Suprapubic skin (tissue), 3 donors: ENCODE measurements at regions not wholly inside any gene's neighbourhood (a gene's known extent, or its start where the extent isn't known, plus 50 kb on each side); places are given as distances from the start of the nearest gene placed in this dataset.

Experiments used
- EP300 ChIP-seq: sonication (generic); formaldehyde crosslinking; IDR thresholded peaks from one replicate; pipeline ENCODE4 v1.6.1; 2017; ENCODE audit warnings: antibody characterized with exemption
- TF ChIP-seq, protein P1 (sequence below), 2 donors: fragments of 200-600 bp in 1 of 2; fragments of 450-650 bp in 1 of 2; sonication (generic) in 1 of 2; IDR thresholded peaks; one replicate each; pipeline ENCODE4 v1.5.1; 2016 to 2019; ENCODE audit warnings: antibody characterized with exemption in 2 of 2, mild to moderate bottlenecking in 1 of 2, moderate library complexity in 1 of 2

DNA sequence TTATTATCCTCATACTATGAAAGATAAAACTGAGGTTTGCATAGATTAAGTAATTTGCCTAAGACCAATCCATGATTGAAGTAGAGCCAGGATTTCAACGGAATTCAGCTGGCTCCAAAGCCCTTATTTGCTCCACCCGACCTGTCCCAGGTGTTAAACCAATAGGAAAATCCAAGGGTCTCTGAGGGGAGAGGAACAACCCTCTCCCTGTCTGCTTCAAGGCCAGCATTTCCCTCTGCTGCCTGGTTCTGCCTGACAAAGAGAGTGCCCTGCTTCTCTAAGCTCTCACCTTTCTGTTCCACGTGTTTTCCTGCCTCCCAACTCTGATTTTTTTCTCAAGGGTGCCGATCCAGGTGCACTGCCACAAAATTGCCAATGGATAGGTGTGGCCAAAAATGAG is 127.4 kb downstream of the UBE2U start:
- TF ChIP-seq, protein P1, sequence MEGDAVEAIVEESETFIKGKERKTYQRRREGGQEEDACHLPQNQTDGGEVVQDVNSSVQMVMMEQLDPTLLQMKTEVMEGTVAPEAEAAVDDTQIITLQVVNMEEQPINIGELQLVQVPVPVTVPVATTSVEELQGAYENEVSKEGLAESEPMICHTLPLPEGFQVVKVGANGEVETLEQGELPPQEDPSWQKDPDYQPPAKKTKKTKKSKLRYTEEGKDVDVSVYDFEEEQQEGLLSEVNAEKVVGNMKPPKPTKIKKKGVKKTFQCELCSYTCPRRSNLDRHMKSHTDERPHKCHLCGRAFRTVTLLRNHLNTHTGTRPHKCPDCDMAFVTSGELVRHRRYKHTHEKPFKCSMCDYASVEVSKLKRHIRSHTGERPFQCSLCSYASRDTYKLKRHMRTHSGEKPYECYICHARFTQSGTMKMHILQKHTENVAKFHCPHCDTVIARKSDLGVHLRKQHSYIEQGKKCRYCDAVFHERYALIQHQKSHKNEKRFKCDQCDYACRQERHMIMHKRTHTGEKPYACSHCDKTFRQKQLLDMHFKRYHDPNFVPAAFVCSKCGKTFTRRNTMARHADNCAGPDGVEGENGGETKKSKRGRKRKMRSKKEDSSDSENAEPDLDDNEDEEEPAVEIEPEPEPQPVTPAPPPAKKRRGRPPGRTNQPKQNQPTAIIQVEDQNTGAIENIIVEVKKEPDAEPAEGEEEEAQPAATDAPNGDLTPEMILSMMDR (IDR thresholded peaks at IDR 0.05), result no peak
- no peak for TF ChIP-seq EP300
